Lower lobe of right lung (tissue), 2 donors: ENCODE measurements at regions not wholly inside any gene's neighbourhood (a gene's known extent, or its start where the extent isn't known, plus 50 kb on each side); places are given as distances from the start of the nearest gene placed in this dataset.

ENCODE experiments used
- ATAC-seq, 2 donors: fragments of 200-7000 bp; cut with Tn5 transposase; one replicate each; pipeline ENCODE4 v1.9.1; 2020 to 2022; ENCODE audit warnings: mild to moderate bottlenecking in 2 of 2, moderate library complexity in 2 of 2
- DNase-seq: peaks from one replicate; pipeline ENCODE4 v3.0.0-alpha.2; 2020
- H3K27ac ChIP-seq: fragments of 200-600 bp; one replicate; pipeline ENCODE4 v1.8.0; 2022
- H3K27me3 ChIP-seq: fragments of 200-600 bp; one replicate; pipeline ENCODE4 v1.8.0; 2022; ENCODE audit warnings: low read depth
- H3K36me3 ChIP-seq: fragments of 200-600 bp; one replicate; pipeline ENCODE4 v1.8.0; 2022; ENCODE audit warnings: mild to moderate bottlenecking
- H3K4me1 ChIP-seq: fragments of 200-600 bp; one replicate; pipeline ENCODE4 v1.8.0; 2022
- H3K4me3 ChIP-seq: fragments of 200-600 bp; one replicate; pipeline ENCODE4 v1.8.0; 2022; ENCODE audit warnings: mild to moderate bottlenecking
- H3K9me3 ChIP-seq: fragments of 200-600 bp; one replicate; pipeline ENCODE4 v1.8.0; 2022
- CTCF ChIP-seq: fragments of 200-600 bp; IDR thresholded peaks from one replicate; pipeline ENCODE4 v1.8.0; 2022; ENCODE audit warnings: antibody characterized with exemption, mild to moderate bottlenecking
- intact Hi-C: fragments of 100-400 bp; cut with DNase I; formaldehyde crosslinking; loops from one replicate; pipeline ENCODE4 v1.11.0; 2022
- donor health status: DM: no; HTN: yes; CAD: no; lungs with severe emphysema.

- Histone ChIP-seq H3K36me3 (no peaks in the 10 kb centered on the region), H3K4me1 (no peaks in the 10 kb centered on the region), H3K4me3 (no peak overlapping the region), H3K9me3 (no peaks in the 10 kb centered on the region), H3K27me3 (no peaks in the 10 kb centered on the region), H3K27ac (no peak overlapping the region)
- intact Hi-C loops = no loop called here
- ATAC-seq (no peak), DNase-seq (no peak)
- no peak for TF ChIP-seq CTCF
These were observed 549.5 kb upstream of the GOLIM4 start for GRCh38 chr3:168645180-168645579.

GRCh38 chr3:168628549-168628948 lies 532.8 kb upstream of the GOLIM4 start:
- Histone ChIP-seq H3K4me1 (no peaks in the 10 kb centered on the region), H3K27ac (no peak overlapping the region), H3K27me3 (no peaks in the 10 kb centered on the region), H3K9me3 (no peaks in the 10 kb centered on the region), H3K4me3 (no peak overlapping the region), H3K36me3 (no peaks in the 10 kb centered on the region)
- TF ChIP-seq CTCF = no peak
- ATAC-seq (no peak), DNase-seq (no peak)
- intact Hi-C loops = no loop called here

- no peak for TF ChIP-seq CTCF
- no peak for ATAC-seq
- Histone ChIP-seq H3K36me3 (no peaks in the 10 kb centered on the region), H3K4me3 (no peak overlapping the region), H3K27me3 (no peaks in the 10 kb centered on the region), H3K9me3 (no peaks in the 10 kb centered on the region), H3K4me1 (no peaks in the 10 kb centered on the region), H3K27ac (no peak overlapping the region)
- intact Hi-C loops = no loop called here
- DNase-seq = no peak
These were observed 529.8 kb upstream of the GOLIM4 start for GRCh38 chr3:168625477-168625876.

GRCh38 chr3:168624892-168625448 lies 529.2 kb upstream of the GOLIM4 start:
- no peak for ATAC-seq
- no peak for TF ChIP-seq CTCF
- H3K9me3 ChIP-seq = no peaks in the 10 kb centered on the region
- no peak overlapping the region for H3K4me3 ChIP-seq
- DNase-seq = no peak
- no peaks in the 10 kb centered on the region for H3K4me1 ChIP-seq
- no peaks in the 10 kb centered on the region for H3K27me3 ChIP-seq
- intact Hi-C loops = no loop called here
- H3K36me3 ChIP-seq = no peaks in the 10 kb centered on the region
- H3K27ac ChIP-seq = no peak overlapping the region

GRCh38 chr3:168624195-168624594 lies 528.5 kb upstream of the GOLIM4 start:
- DNase-seq (no peak), ATAC-seq (no peak)
- Histone ChIP-seq H3K36me3 (no peaks in the 10 kb centered on the region), H3K4me1 (no peaks in the 10 kb centered on the region), H3K27me3 (no peaks in the 10 kb centered on the region), H3K4me3 (no peak overlapping the region), H3K9me3 (no peaks in the 10 kb centered on the region), H3K27ac (no peak overlapping the region)
- TF ChIP-seq CTCF = no peak
- intact Hi-C loops = no loop called here

GRCh38 chr3:168622795-168623194 lies 527.1 kb upstream of the GOLIM4 start:
- no peaks in the 10 kb centered on the region for H3K27me3 ChIP-seq
- no peaks in the 10 kb centered on the region for H3K36me3 ChIP-seq
- H3K9me3 ChIP-seq = no peaks in the 10 kb centered on the region
- no peak overlapping the region for H3K4me3 ChIP-seq
- ATAC-seq = no peak
- no peak overlapping the region for H3K27ac ChIP-seq
- no peak for TF ChIP-seq CTCF
- DNase-seq = no peak
- no peaks in the 10 kb centered on the region for H3K4me1 ChIP-seq
- intact Hi-C loops = no loop called here
